Fibroblast of villous mesenchyme (primary cell): ENCODE measurements at regions not wholly inside any gene's neighbourhood (a gene's known extent, or its start where the extent isn't known, plus 50 kb on each side); places are given as distances from the start of the nearest gene placed in this dataset.
"Not testable (repeated sequence)": the region's sequence is repeated elsewhere in the genome, so short reads cannot be mapped to it uniquely, and the experiment has no call there.

Source experiments
- DNase-seq: peaks from one replicate; pipeline ENCODE4 v3.0.0-alpha.2; 2010; ENCODE audit warnings: low read depth
- H3K4me3 ChIP-seq: 2 replicates; pipeline ENCODE4 v1.5.1; 2011; ENCODE audit warnings: low read depth, mild to moderate bottlenecking, low read length
- CTCF ChIP-seq: IDR thresholded peaks from 2 replicates; pipeline ENCODE4 v1.5.1; 2012; ENCODE audit warnings: low read depth, mild to moderate bottlenecking, low read length; ENCODE audit not compliant: insufficient read depth

- peak; percentile 21 for TF ChIP-seq CTCF
- no peak overlapping the region for H3K4me3 ChIP-seq
- DNase-seq = no peak
Observed at GRCh38 chr5:38673671-38674071, 117.2 kb upstream of the LIFR start.

- TF ChIP-seq CTCF = no peak
- no peak for DNase-seq
- no peak overlapping the region for H3K4me3 ChIP-seq
Observed at GRCh38 chr5:38675443-38675842, 119.0 kb upstream of the LIFR start.

GRCh38 chr5:38677636-38678035 is 121.2 kb upstream of the LIFR start:
- TF ChIP-seq CTCF = no peak

GRCh38 chr5:38678076-38678475 is 121.6 kb upstream of the LIFR start:
- H3K4me3 ChIP-seq = no peak overlapping the region
- no peak for DNase-seq
- TF ChIP-seq CTCF = no peak

More at GRCh38 chr5:38677636-38678035, 121.2 kb upstream of the LIFR start:
- DNase-seq = no peak
- H3K4me3 ChIP-seq = no peak overlapping the region

- not testable (repeated sequence) for H3K4me3 ChIP-seq, DNase-seq
Observed at GRCh38 chr5:38678697-38679096, 122.3 kb upstream of the LIFR start.

- TF ChIP-seq CTCF = no peak
- DNase-seq = no peak
- no peak overlapping the region for H3K4me3 ChIP-seq
Observed at GRCh38 chr5:38680094-38680825, 123.8 kb upstream of the LIFR start.

- DNase-seq = no peak
- TF ChIP-seq CTCF = no peak
- no peak overlapping the region for H3K4me3 ChIP-seq
Observed at GRCh38 chr5:38681029-38681706, 124.7 kb upstream of the LIFR start.
